ENCODE measurements at regions not wholly inside any gene's neighbourhood (a gene's known extent, or its start where the extent isn't known, plus 50 kb on each side); places are given as distances from the start of the nearest gene placed in this dataset.
"Not testable (repeated sequence)": the region's sequence is repeated elsewhere in the genome, so short reads cannot be mapped to it uniquely, and the experiment has no call there.

- no peak for DNase-seq
These were observed 431.8 kb downstream of the SLC6A15 start for GRCh38 chr12:84480803-84481202.

DNA sequence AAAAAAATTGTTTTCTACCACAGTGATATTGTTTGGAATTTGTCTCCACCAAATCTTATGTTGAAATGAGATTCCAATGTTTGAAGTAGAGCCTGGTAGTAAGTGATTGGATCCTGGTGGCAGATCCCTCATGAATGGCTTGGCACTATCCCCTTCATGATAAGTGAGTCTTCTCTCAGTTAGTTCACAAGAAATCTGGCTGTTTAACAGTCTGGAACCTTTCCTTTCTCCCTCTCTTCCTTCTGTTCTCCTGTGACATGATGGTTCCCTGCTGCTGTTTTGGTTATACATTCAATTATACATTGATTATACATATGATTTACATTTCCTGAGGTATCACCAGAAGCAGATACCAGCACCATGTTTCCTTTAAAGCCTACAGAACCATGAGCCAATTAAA lies 442.2 kb downstream of the SLC6A15 start:
- DNase-seq, result no peak

DNA sequence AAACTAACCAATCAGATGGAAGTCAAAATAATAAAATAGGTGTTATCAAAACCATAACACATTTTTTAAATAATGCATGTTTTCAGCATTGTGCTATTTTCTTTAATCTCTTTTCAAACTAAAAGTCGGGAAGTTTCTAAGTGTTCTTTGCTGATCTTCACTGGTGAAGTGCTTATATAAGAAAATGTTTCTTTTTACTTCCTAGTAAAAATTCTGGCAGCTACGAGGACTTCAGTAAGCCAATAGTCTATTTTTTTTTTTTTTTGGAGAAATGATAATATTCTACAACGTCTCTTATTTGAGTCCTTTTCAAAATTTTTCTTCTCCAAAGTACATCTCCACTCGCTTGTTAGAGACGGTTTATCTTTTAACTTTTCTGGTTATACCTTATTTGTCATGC lies 448.0 kb downstream of the SLC6A15 start:
- DNase-seq, result no peak

DNA sequence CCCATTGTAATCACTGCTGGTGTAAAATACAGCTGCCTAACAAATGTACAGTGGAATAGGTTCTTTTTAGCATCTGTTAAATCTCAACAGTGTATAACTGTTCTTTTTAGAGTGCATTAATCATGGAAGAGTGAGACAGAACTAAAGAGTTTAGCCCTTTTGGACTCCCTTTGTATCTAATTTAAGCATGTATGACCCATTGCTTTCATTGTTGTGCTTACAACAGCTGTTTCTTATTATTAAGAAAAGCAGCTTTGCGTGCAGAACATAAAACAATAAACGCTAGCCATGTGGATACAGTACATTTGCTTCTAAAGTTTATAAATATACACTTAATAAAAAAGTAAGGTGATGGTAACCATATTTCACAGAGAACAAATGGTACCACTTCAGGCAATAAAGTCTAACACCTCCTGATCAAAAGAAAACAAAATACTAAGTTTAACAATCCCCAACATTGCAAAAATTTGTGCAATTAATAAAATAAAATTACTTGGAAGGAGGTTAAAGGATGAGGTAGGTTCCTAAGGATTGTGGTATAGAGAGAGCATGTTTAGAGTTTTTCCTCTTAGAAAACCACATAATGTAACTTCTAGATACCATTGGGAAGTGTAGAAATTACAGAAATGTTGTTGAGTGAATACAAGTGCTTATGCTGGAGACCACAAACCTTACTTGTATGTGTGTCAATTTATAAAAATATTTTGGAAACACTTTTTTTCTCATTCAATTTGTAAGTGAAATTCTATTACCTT lies 448.7 kb downstream of the SLC6A15 start:
- no peak for DNase-seq

DNA sequence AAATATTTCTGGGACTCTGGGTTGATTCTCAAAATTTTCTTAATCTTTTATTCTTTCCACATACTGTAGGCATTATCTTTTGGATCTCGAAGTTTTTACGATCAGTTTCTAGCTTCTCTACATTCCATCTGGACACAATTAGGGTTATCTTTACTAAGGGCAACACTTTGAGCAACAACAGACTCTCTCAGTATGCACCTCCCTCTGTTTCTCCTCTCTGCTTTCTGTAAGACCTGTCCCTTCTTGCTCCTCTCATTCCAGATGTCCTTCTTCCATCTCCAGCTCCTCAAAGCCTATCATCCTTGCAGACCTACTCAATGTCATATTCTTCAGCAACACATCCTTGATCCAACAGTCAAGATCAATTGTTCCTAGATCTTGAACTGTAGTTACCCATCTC lies 457.0 kb downstream of the SLC6A15 start:
- DNase-seq, result no peak

- not testable (repeated sequence) for DNase-seq
These were observed 466.1 kb downstream of the SLC6A15 start for GRCh38 chr12:84446478-84446877.

GRCh38 chr12:84436134-84436533 lies 476.5 kb downstream of the SLC6A15 start:
- DNase-seq, result no peak

DNA sequence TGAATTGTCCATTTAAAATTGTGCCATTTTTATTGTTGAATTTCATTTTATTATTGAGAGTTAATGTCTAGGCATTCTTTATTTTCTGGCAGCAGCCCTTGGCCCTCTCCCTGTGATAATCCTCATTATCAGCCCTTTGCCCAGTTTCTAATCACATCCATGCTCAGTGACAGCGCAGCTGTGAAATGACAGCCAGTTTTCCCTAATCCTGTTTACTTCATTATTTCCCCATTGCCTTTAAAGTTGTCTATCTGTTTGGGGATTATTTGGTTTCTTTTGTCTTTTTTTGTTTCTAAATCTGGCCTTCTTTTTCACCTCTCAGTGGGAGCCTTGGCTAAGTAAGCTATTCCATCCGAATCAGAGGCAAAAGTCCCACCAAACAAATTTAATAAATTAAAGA lies 476.9 kb downstream of the SLC6A15 start:
- DNase-seq, result no peak

- no peak for DNase-seq
These were observed 490.3 kb downstream of the SLC6A15 start for GRCh38 chr12:84422340-84422739.

- DNase-seq, result no peak
These were observed 491.5 kb downstream of the SLC6A15 start for GRCh38 chr12:84421103-84421502.

GRCh38 chr12:84416626-84417025 lies 496.0 kb downstream of the SLC6A15 start:
- DNase-seq, result no peak

GRCh38 chr12:84415946-84416345 lies 496.7 kb downstream of the SLC6A15 start:
- no peak for DNase-seq

DNA sequence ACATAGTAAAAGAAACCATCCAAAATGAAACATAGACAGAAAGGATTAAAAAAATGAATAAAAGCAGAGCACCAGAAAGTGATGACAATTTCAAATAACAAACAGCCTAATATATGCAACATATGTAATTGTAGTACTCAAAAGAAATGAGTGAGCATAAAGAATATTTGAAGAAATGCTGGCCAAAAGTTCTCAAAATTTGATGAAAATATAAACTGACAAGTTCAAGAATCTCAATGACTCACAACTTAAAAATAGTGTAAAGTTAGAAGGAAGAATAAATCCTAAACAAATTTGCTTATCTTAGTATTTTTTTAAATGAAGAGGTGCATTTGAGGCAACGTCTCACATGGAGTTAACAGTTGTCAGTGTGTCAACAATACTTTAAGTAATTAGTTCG lies 498.9 kb downstream of the SLC6A15 start:
- no peak for DNase-seq

- no peak for DNase-seq
These were observed 500.4 kb downstream of the SLC6A15 start for GRCh38 chr12:84412226-84412625.

DNA sequence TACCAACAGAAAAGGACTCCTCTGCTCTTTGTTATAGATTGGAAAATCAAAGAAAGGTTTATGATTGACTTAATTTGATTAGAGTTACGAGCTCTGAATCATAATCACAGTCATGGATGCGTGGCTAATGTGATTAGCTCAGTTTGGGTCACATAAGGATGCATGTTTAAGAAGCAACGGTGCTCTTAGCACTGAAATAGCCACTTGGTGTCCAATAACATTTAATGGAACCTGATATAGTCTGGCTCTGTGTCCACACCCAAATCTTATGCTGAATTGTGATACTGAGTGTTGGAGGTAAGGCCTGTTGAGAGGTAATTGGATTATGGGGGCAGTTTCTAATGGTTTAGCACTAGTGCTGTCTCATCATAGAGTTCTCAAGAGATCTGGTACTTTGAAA lies 501.6 kb downstream of the SLC6A15 start:
- DNase-seq, result no peak

DNA sequence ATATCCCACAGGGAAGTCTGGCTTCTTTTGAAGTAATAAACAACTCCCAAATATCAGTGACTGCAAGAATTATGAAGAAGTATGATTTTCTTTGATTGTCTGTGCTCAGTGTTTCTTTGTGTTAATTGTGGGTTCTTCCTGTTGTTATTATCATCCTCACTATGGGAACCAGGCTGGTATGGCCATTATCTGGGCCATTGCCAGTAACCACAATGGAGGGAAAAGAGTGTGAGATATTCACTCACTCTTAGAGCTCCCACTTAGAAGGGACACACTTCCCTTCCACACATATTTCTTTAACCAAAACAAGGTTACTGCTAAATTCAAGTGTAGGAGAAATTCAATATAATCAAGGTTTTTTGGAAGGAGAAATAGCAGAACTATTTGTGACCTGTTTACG lies 503.7 kb downstream of the SLC6A15 start:
- no peak for DNase-seq

- not testable (repeated sequence) for DNase-seq
These were observed 505.9 kb downstream of the SLC6A15 start for GRCh38 chr12:84406720-84407119.

DNA sequence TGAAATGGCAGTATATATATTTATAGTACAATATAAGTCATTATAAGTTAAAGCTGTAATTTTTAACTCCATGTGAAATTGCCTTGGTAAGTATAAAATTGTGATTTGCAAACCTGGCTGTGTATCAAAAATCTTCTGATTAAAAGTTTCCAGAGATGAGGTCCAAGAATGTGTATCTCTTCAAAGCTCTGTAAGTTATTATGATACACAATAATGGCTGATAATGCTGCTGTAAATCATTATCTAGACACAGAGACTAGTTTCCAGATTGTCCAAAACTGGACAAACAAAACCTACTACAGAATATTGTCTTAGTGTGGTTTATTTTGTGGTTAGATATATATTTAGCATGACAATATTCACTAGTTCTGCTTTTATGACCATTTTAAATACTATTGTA lies 514.8 kb downstream of the SLC6A15 start:
- no peak for DNase-seq

- DNase-seq, result peak in 1 of 2 donors; percentile 8
These were observed 515.3 kb downstream of the SLC6A15 start for GRCh38 chr12:84397263-84397662.

GRCh38 chr12:84391176-84391575 lies 521.4 kb downstream of the SLC6A15 start:
- DNase-seq, result not testable (repeated sequence)

- no peak for DNase-seq
These were observed 528.2 kb downstream of the SLC6A15 start for GRCh38 chr12:84384384-84384783.

DNA sequence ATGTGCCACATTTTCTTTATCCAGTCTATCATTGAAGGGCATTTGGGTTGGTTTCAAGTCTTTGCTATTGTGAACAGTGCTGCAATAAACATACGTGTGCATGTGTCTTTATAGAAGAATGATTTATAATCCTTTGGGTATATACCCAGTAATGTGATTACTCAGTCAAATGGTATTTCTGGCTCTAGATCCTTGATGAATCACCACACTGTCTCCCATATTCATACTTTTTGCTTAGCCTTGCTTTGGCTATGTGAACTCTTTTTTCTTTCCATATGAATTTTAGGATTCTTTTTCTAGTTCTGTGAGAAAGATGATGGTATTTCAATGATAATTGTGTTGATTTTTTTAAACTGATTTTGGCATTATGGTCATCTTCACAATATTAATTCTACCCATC lies 530.1 kb downstream of the SLC6A15 start:
- DNase-seq, result not testable (repeated sequence)

- DNase-seq, result no peak
These were observed 536.3 kb downstream of the SLC6A15 start for GRCh38 chr12:84376320-84376719.

- no peak for DNase-seq
These were observed 537.0 kb downstream of the SLC6A15 start for GRCh38 chr12:84375449-84376170.

- DNase-seq, result no peak
These were observed 550.1 kb downstream of the SLC6A15 start for GRCh38 chr12:84362552-84362897.
